Left kidney (tissue), 1 donor: ENCODE measurements at regions not wholly inside any gene's neighbourhood (a gene's known extent, or its start where the extent isn't known, plus 50 kb on each side); places are given as distances from the start of the nearest gene placed in this dataset.

Experiments used
- DNase-seq: peaks from one replicate; pipeline ENCODE4 v3.0.0-alpha.2; 2013

- DNase-seq, result no peak
Observed at GRCh38 chr5:129821477-129822131, 73.7 kb downstream of the MINAR2 start.

GRCh38 chr5:129830288-129830687, 74.0 kb upstream of the CHSY3 start:
- DNase-seq, result no peak

GRCh38 chr5:129836321-129836720, 67.9 kb upstream of the CHSY3 start:
- DNase-seq, result no peak

GRCh38 chr5:129844764-129845163, 59.5 kb upstream of the CHSY3 start:
- no peak for DNase-seq

GRCh38 chr5:129852747-129853352, 51.4 kb upstream of the CHSY3 start:
- DNase-seq, result peak; percentile 75

GRCh38 chr5:129853588-129853987, 50.7 kb upstream of the CHSY3 start:
- no peak for DNase-seq
